Mesenchymal stem cell (in vitro differentiated cells and primary cell): ENCODE measurements at regions not wholly inside any gene's neighbourhood (a gene's known extent, or its start where the extent isn't known, plus 50 kb on each side); places are given as distances from the start of the nearest gene placed in this dataset.

Experiments used
- DNase-seq: peaks from one replicate; pipeline ENCODE4 v3.0.0-alpha.2; 2013
- H2AFZ ChIP-seq: one replicate; pipeline ENCODE4 v1.6.1; 2013; ENCODE audit warnings: low read depth, mild to moderate bottlenecking, control low read depth, inconsistent platforms, low read length, moderate library complexity
- H2AK5ac ChIP-seq: 2 replicates; pipeline ENCODE4 v1.6.1; 2013; ENCODE audit warnings: low read length, moderate library complexity, mild to moderate bottlenecking, inconsistent platforms; ENCODE audit not compliant: severe bottlenecking
- H2BK120ac ChIP-seq: one replicate; pipeline ENCODE4 v1.6.1; 2013; ENCODE audit warnings: low read depth, mild to moderate bottlenecking, inconsistent platforms, low read length, moderate library complexity
- H2BK12ac ChIP-seq, 2 experiments: one replicate each; pipeline ENCODE4 v1.6.1; 2013; ENCODE audit warnings: inconsistent platforms in 2 of 2, low read length in 2 of 2, mild to moderate bottlenecking in 2 of 2, moderate library complexity in 2 of 2, control low read depth in 1 of 2
- H2BK15ac ChIP-seq: one replicate; pipeline ENCODE4 v1.6.1; 2013; ENCODE audit warnings: mild to moderate bottlenecking, low read depth, inconsistent platforms; ENCODE audit not compliant: poor library complexity, severe bottlenecking
- H2BK5ac ChIP-seq: 2 replicates; pipeline ENCODE4 v1.6.1; 2013; ENCODE audit warnings: low read depth, mild to moderate bottlenecking, low read length, control low read depth, inconsistent platforms; ENCODE audit not compliant: poor library complexity, severe bottlenecking
- H3K14ac ChIP-seq, 2 experiments: one replicate each; pipeline ENCODE4 v1.6.1; 2013; ENCODE audit warnings: inconsistent platforms in 2 of 2, low read length in 2 of 2, control low read depth in 1 of 2, mild to moderate bottlenecking in 1 of 2, moderate library complexity in 1 of 2
- H3K18ac ChIP-seq, 2 experiments: one replicate each; pipeline ENCODE4 v1.6.1; 2013; ENCODE audit warnings: inconsistent platforms in 2 of 2, low read length in 2 of 2, control low read depth in 1 of 2, low read depth in 1 of 2, mild to moderate bottlenecking in 1 of 2
- H3K23ac ChIP-seq, 2 experiments: one replicate each; pipeline ENCODE4 v1.6.1; 2013; ENCODE audit warnings: inconsistent platforms in 2 of 2, low read length in 2 of 2, mild to moderate bottlenecking in 2 of 2, moderate library complexity in 2 of 2, control low read depth in 1 of 2
- H3K27ac ChIP-seq: 2 replicates; pipeline ENCODE4 v1.5.1; 2013; ENCODE audit warnings: mild to moderate bottlenecking, moderate library complexity, low read length, control low read depth, inconsistent platforms; ENCODE audit not compliant: poor library complexity, severe bottlenecking
- H3K27me3 ChIP-seq, 2 experiments: 2 replicates each; pipeline versions ENCODE4 v1.6.1 to v1.7.0; 2013; ENCODE audit warnings: low read length in 2 of 2, mild to moderate bottlenecking in 2 of 2, moderate library complexity in 2 of 2, control low read depth in 1 of 2, inconsistent platforms in 1 of 2; ENCODE audit not compliant: control insufficient read depth in 1 of 2, insufficient read depth in 1 of 2
- H3K36me3 ChIP-seq, 2 experiments: 2 replicates each; pipeline versions ENCODE4 v1.6.1 to v1.7.0; 2013; ENCODE audit warnings: low read length in 2 of 2, control low read depth in 1 of 2, inconsistent platforms in 1 of 2, low read depth in 1 of 2, mild to moderate bottlenecking in 1 of 2; ENCODE audit not compliant: insufficient read depth in 2 of 2, control insufficient read depth in 1 of 2
- H3K4ac ChIP-seq, 2 experiments: one replicate each; pipeline ENCODE4 v1.6.1; 2013; ENCODE audit warnings: inconsistent platforms in 2 of 2, low read length in 2 of 2, mild to moderate bottlenecking in 2 of 2, moderate library complexity in 2 of 2, control low read depth in 1 of 2, low read depth in 1 of 2
- H3K4me1 ChIP-seq: 2 replicates; pipeline ENCODE4 v1.6.1; 2013; ENCODE audit warnings: low read depth, low read length, control low read depth; ENCODE audit not compliant: control insufficient read depth, insufficient read depth
- H3K4me2 ChIP-seq: 2 replicates; pipeline ENCODE4 v1.6.1; 2013; ENCODE audit warnings: low read length, mild to moderate bottlenecking, inconsistent platforms; ENCODE audit not compliant: poor library complexity, severe bottlenecking
- H3K4me3 ChIP-seq, 2 experiments: 2 replicates each; pipeline versions ENCODE4 v1.5.1 to v1.7.0; 2013; ENCODE audit warnings: low read length in 2 of 2, mild to moderate bottlenecking in 2 of 2, control low read depth in 1 of 2, low read depth in 1 of 2; ENCODE audit not compliant: insufficient read depth in 1 of 2
- H3K79me1 ChIP-seq: replicated peaks from 2 replicates; pipeline ENCODE4 v1.6.1; 2013; ENCODE audit warnings: mild to moderate bottlenecking, control low read depth, low read length, inconsistent platforms; ENCODE audit not compliant: poor library complexity, severe bottlenecking
- H3K9ac ChIP-seq: 2 replicates; pipeline ENCODE4 v1.7.0; 2013; ENCODE audit warnings: mild to moderate bottlenecking, low read length, moderate library complexity
- H3K9me3 ChIP-seq: 2 replicates; pipeline ENCODE4 v1.7.0; 2013; ENCODE audit warnings: mild to moderate bottlenecking, low read length; ENCODE audit not compliant: control insufficient read depth
- H4K8ac ChIP-seq: one replicate; pipeline ENCODE4 v1.6.1; 2013; ENCODE audit warnings: inconsistent platforms, mild to moderate bottlenecking, low read length, moderate library complexity
- H4K91ac ChIP-seq: one replicate; pipeline ENCODE4 v1.6.1; 2013; ENCODE audit warnings: mild to moderate bottlenecking, low read length, inconsistent platforms
- WGBS: methylation state at CpG from one replicate; pipeline ENCODE4 v1.1.7; 2013; ENCODE audit warnings: mixed read lengths; 5-methylcytosine and 5-hydroxymethylcytosine counted together

- Histone ChIP-seq H3K4me3 (no peak overlapping the region), H3K4me1 (no peaks in the 10 kb centered on the region), H3K79me1 (no peaks in the 10 kb centered on the region), H3K4ac (no peak overlapping the region), H2AK5ac (no peak overlapping the region), H2BK12ac (no peak overlapping the region), H3K9ac (no peak overlapping the region), H3K4me2 (no peak overlapping the region), H3K27ac (no peak overlapping the region), H2BK120ac (no peak overlapping the region), H3K27me3 (no peaks in the 10 kb centered on the region), H2AFZ (no peak overlapping the region), H2BK5ac (no peak overlapping the region), H2BK15ac (no peak overlapping the region), H3K14ac (no peak overlapping the region), H3K9me3 (no peaks in the 10 kb centered on the region), H3K18ac (no peak overlapping the region), H4K91ac (no peak overlapping the region), H3K23ac (no peak overlapping the region), H4K8ac (no peak overlapping the region), H3K36me3 (no peaks in the 10 kb centered on the region)
- DNase-seq = no peak
- whole genome bisulfite sequencing = 71% methylated on average over 7 of the region's 7 CpGs
Measured at GRCh38 chr22:49243965-49244364, 583.7 kb downstream of the BRD1 start.

GRCh38 chr22:49243335-49243734 is 584.3 kb downstream of the BRD1 start:
- H2BK5ac ChIP-seq = no peak overlapping the region
- H2AFZ ChIP-seq = no peak overlapping the region
- H4K8ac ChIP-seq = no peak overlapping the region
- no peaks in the 10 kb centered on the region for H3K79me1 ChIP-seq
- no peak overlapping the region for H3K18ac ChIP-seq
- H3K4me3 ChIP-seq = no peak overlapping the region
- H3K9ac ChIP-seq = no peak overlapping the region
- no peak overlapping the region for H4K91ac ChIP-seq
- no peak overlapping the region for H3K4me2 ChIP-seq
- no peaks in the 10 kb centered on the region for H3K27me3 ChIP-seq
- H2AK5ac ChIP-seq = no peak overlapping the region
- H2BK12ac ChIP-seq = no peak overlapping the region
- WGBS = 75% methylated on average over 5 of the region's 5 CpGs
- H2BK15ac ChIP-seq = no peak overlapping the region
- no peak for DNase-seq
- no peak overlapping the region for H2BK120ac ChIP-seq
- no peak overlapping the region for H3K23ac ChIP-seq
- H3K14ac ChIP-seq = no peak overlapping the region
- H3K27ac ChIP-seq = no peak overlapping the region
- no peaks in the 10 kb centered on the region for H3K4me1 ChIP-seq
- no peak overlapping the region for H3K4ac ChIP-seq
- no peaks in the 10 kb centered on the region for H3K36me3 ChIP-seq
- H3K9me3 ChIP-seq = no peaks in the 10 kb centered on the region

- Histone ChIP-seq H3K4ac (no peak overlapping the region), H2BK15ac (no peak overlapping the region), H3K23ac (no peak overlapping the region), H3K9me3 (no peaks in the 10 kb centered on the region), H2BK5ac (no peak overlapping the region), H3K27ac (no peak overlapping the region), H3K14ac (no peak overlapping the region), H3K9ac (no peak overlapping the region), H2AK5ac (no peak overlapping the region), H2BK120ac (no peak overlapping the region), H3K79me1 (no peaks in the 10 kb centered on the region), H3K4me1 (no peaks in the 10 kb centered on the region), H2BK12ac (no peak overlapping the region), H2AFZ (no peak overlapping the region), H3K27me3 (no peaks in the 10 kb centered on the region), H3K4me2 (no peak overlapping the region), H4K91ac (no peak overlapping the region), H4K8ac (no peak overlapping the region), H3K4me3 (no peak overlapping the region), H3K18ac (no peak overlapping the region), H3K36me3 (no peaks in the 10 kb centered on the region)
- 84% methylated on average over 3 of the region's 3 CpGs for WGBS
- no peak for DNase-seq
Measured at GRCh38 chr22:49242480-49242879, 585.2 kb downstream of the BRD1 start.

GRCh38 chr22:49241174-49241851 is 586.4 kb downstream of the BRD1 start:
- no peak overlapping the region for H2BK15ac ChIP-seq

More at GRCh38 chr22:49241174-49241851, 586.4 kb downstream of the BRD1 start:
- Histone ChIP-seq H3K14ac (no peak overlapping the region), H3K9ac (no peak overlapping the region), H2BK5ac (no peak overlapping the region), H3K27me3 (no peaks in the 10 kb centered on the region), H3K23ac (no peak overlapping the region), H3K4me1 (no peaks in the 10 kb centered on the region), H3K4me2 (no peak overlapping the region), H3K79me1 (no peaks in the 10 kb centered on the region), H2AFZ (no peak overlapping the region), H3K18ac (no peak overlapping the region), H3K9me3 (no peaks in the 10 kb centered on the region), H3K4ac (no peak overlapping the region), H2AK5ac (no peak overlapping the region), H4K91ac (no peak overlapping the region), H3K27ac (no peak overlapping the region), H3K36me3 (no peaks in the 10 kb centered on the region), H4K8ac (no peak overlapping the region), H2BK120ac (no peak overlapping the region), H2BK12ac (no peak overlapping the region), H3K4me3 (no peak overlapping the region)
- DNase-seq = no peak
- WGBS = 85% methylated on average over 31 of the region's 31 CpGs
